ENCODE measurements at regions not wholly inside any gene's neighbourhood (a gene's known extent, or its start where the extent isn't known, plus 50 kb on each side); places are given as distances from the start of the nearest gene placed in this dataset.

DNA sequence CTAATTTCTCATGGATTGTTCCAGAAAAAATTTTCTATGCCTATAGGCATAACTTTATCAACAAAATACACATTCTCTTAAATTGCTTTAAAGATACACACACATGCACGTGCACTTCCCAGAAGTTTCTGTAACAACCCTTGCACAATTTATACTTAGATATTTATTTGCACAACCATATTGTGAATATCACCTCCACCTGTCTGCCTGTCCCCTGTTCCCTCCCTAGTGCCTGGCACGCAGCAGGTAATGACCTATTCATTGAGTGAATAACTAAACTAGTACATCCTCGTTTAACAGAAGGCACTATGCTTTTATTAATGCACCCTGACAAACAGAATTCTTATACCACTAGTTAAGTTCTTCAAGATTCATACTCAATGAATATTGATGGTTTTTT, 198.9 kb downstream of the BCAS1 start:
- 75 to 88% (median 80%) methylated on average over 3 of the region's 3 CpGs for WGBS, 4 donors
- no peaks in the 10 kb centered on the region for H3K9me3 ChIP-seq (replicated peaks in 1 of 3)
- H3K27ac ChIP-seq = no peak overlapping the region
- intact Hi-C loops (cut with DNase I) = loop anchor here in 1 of 2 donors (5.0 kb wide), 1 partner anchor 294 kb away; no protein-coding TSS in a partner anchor
- H3K4me3 ChIP-seq = no peak overlapping the region
- H3K4me1 ChIP-seq (replicated peaks in 1 of 2) = peaks cover 5 to 8% of the 10 kb centered on the region in 2 donors
- DNase-seq = no peak
- H3K36me3 ChIP-seq (replicated peaks in 1 of 2) = no peaks in the 10 kb centered on the region
- no peaks in the 10 kb centered on the region for H3K27me3 ChIP-seq
- TF ChIP-seq CTCF (IDR thresholded peaks at IDR 0.05) (no peak), POLR2A (IDR thresholded peaks at IDR 0.05) (no peak)

DNA sequence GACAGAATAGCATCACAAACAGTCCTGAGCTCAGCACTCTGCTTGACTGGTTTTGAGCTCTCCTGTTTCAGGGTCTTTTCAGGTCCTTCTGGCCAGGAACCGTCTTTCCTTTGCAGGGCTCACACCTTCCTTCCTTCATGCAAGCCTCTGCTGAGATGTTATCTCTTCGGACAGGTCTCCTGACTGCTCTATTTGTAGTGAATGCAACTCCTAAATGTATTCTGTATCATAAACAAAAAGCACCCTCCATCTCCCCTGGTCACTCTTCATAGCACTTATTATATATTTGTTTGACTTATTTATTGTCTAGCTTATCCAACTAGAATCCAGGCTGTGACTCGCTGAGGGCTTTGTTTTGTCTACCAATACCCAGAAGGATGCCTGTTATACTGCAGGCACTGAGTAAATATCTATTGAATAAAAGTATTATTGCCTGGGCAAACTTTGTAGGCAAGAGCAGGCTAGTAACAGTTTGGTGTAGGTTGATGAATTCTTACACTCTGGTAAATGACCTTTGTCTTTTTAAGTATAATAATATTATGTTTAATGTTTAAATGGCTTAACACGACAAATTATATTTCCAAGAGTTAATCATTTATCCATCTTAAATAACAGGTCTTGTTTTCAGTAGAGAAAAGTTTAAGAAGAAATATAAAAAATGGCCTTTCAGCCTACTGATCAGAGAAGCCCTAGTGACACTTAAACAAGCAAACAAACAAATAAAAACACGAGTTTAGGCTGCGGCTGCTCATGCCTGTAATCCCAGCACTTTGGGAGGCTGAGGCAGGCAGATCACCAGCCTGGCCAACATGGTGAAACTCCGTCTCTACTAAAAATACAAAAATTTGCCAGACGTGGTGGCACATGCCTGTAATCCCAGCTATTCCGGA, 199.7 kb downstream of the BCAS1 start:
- no peak overlapping the region for H3K27ac ChIP-seq
- no peak for TF ChIP-seq POLR2A (IDR thresholded peaks at IDR 0.05)
- TF ChIP-seq CTCF (IDR thresholded peaks at IDR 0.05) = no peak
- no peaks in the 10 kb centered on the region for H3K36me3 ChIP-seq (replicated peaks in 1 of 2)
- no peaks in the 10 kb centered on the region for H3K9me3 ChIP-seq (replicated peaks in 1 of 3)
- no peak for DNase-seq
- no peaks in the 10 kb centered on the region for H3K27me3 ChIP-seq
- 69 to 77% (median 72%) methylated on average over 9 of the region's 9 CpGs for WGBS, 4 donors
- no peak overlapping the region for H3K4me3 ChIP-seq
- peaks cover 7 to 16% of the 10 kb centered on the region in 2 donors for H3K4me1 ChIP-seq (replicated peaks in 1 of 2)
- intact Hi-C loops (cut with DNase I) = loop anchor here in 1 of 2 donors (5.0 kb wide), 1 partner anchor 293 kb away; no protein-coding TSS in a partner anchor

- Histone ChIP-seq H3K9me3 (replicated peaks in 1 of 3) (no peaks in the 10 kb centered on the region), H3K4me3 (no peak overlapping the region), H3K27ac (no peak overlapping the region), H3K4me1 (replicated peaks in 1 of 2) (peaks cover 7 to 24% of the 10 kb centered on the region in 2 donors), H3K27me3 (no peaks in the 10 kb centered on the region), H3K36me3 (replicated peaks in 1 of 2) (no peaks in the 10 kb centered on the region)
- WGBS, 4 donors = 22 to 38% (median 30%) methylated on average over 7 to 8 of the region's 8 CpGs
- peak; percentile 61 to 84 (median 66) for DNase-seq
- TF ChIP-seq POLR2A (IDR thresholded peaks at IDR 0.05) (no peak), CTCF (IDR thresholded peaks at IDR 0.05) (peak; percentile 48 to 90 (median 80))
- intact Hi-C loops (cut with DNase I) = loop anchor here in 1 of 2 donors (5.0 kb wide), 1 partner anchor 292 kb away; no protein-coding TSS in a partner anchor
Measured at GRCh38 chr20:53869466-53870258, 200.7 kb downstream of the BCAS1 start.

GRCh38 chr20:53867741-53868351, 202.5 kb downstream of the BCAS1 start:
- no peak overlapping the region for H3K4me3 ChIP-seq
- H3K4me1 ChIP-seq (replicated peaks in 1 of 2) = peaks cover 7 to 24% of the 10 kb centered on the region in 2 donors
- H3K9me3 ChIP-seq (replicated peaks in 1 of 3) = no peaks in the 10 kb centered on the region
- DNase-seq = no peak
- intact Hi-C loops (cut with DNase I) = no loop called here
- H3K27ac ChIP-seq = no peak overlapping the region
- no peaks in the 10 kb centered on the region for H3K36me3 ChIP-seq (replicated peaks in 1 of 2)
- no peaks in the 10 kb centered on the region for H3K27me3 ChIP-seq
- TF ChIP-seq CTCF (IDR thresholded peaks at IDR 0.05) (no peak), POLR2A (IDR thresholded peaks at IDR 0.05) (no peak)
- 84 to 93% (median 87%) methylated on average over 6 of the region's 6 CpGs for WGBS, 4 donors

Data from adrenal gland (tissue), 9 donors.